ENCODE measurements at regions not wholly inside any gene's neighbourhood (a gene's known extent, or its start where the extent isn't known, plus 50 kb on each side); places are given as distances from the start of the nearest gene placed in this dataset.

DNA sequence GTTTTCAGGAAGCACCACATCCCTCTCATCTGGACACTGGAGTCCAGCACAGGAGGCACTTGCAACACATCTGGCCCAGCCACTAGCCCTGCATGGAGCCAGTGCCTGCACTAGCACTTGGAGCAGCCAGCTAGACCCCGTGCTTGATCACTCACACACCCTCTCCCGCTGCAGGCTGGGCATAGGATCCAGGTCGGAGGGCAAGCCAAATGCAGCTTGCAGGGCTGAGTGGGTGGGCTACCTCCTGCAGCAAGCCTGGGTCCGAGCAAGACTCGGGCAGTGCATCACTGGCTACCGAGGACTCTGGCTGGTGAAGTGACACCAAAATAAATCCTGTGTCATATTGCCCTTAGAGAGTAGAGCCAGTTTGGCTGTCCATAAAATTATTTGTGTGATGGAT lies 1795.4 kb downstream of the LRRC4C start:
- TF ChIP-seq TAF1 (IDR thresholded peaks at IDR 0.05; ENCODE audit: borderline replicate concordance, insufficient read depth, low read length), result no peak
- TF ChIP-seq SIN3A (IDR thresholded peaks at IDR 0.05; ENCODE audit: borderline replicate concordance, insufficient read depth, low read length), result no peak
